Esophagus muscularis mucosa (tissue), 4 donors: ENCODE measurements at regions not wholly inside any gene's neighbourhood (a gene's known extent, or its start where the extent isn't known, plus 50 kb on each side); places are given as distances from the start of the nearest gene placed in this dataset.

Experiments
- EP300 ChIP-seq: sonication (generic); formaldehyde crosslinking; IDR thresholded peaks from one replicate; pipeline ENCODE4 v1.6.1; 2017; ENCODE audit warnings: antibody characterized with exemption
- POLR2A ChIP-seq: fragments of 450-650 bp; IDR thresholded peaks from one replicate; pipeline ENCODE4 v1.6.1; 2017; ENCODE audit warnings: antibody characterized with exemption, moderate library complexity, mild to moderate bottlenecking, low read depth
- POLR2AphosphoS5 ChIP-seq, 2 donors: sonication (generic); formaldehyde crosslinking; IDR thresholded peaks; one replicate each; pipeline ENCODE4 v1.6.1; 2017; ENCODE audit warnings: antibody characterized with exemption in 2 of 2
- TF ChIP-seq, protein P1 (sequence below), 3 experiments: fragments of 200-600 bp in 2 of 3; fragments of 450-650 bp in 1 of 3; sonication (generic) in 2 of 3; IDR thresholded peaks; one replicate each; pipeline ENCODE4 v1.5.1; 2017 to 2019; ENCODE audit warnings: antibody characterized with exemption in 3 of 3, mild to moderate bottlenecking in 2 of 3, moderate library complexity in 1 of 3

GRCh38 chr3:160065786-160066185 is 77.2 kb downstream of the IL12A start:
- TF ChIP-seq, protein P1, sequence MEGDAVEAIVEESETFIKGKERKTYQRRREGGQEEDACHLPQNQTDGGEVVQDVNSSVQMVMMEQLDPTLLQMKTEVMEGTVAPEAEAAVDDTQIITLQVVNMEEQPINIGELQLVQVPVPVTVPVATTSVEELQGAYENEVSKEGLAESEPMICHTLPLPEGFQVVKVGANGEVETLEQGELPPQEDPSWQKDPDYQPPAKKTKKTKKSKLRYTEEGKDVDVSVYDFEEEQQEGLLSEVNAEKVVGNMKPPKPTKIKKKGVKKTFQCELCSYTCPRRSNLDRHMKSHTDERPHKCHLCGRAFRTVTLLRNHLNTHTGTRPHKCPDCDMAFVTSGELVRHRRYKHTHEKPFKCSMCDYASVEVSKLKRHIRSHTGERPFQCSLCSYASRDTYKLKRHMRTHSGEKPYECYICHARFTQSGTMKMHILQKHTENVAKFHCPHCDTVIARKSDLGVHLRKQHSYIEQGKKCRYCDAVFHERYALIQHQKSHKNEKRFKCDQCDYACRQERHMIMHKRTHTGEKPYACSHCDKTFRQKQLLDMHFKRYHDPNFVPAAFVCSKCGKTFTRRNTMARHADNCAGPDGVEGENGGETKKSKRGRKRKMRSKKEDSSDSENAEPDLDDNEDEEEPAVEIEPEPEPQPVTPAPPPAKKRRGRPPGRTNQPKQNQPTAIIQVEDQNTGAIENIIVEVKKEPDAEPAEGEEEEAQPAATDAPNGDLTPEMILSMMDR (IDR thresholded peaks at IDR 0.05) = no peak
- TF ChIP-seq POLR2A (no peak), POLR2AphosphoS5 (IDR thresholded peaks at IDR 0.05) (no peak), EP300 (no peak)
